ENCODE measurements at regions not wholly inside any gene's neighbourhood (a gene's known extent, or its start where the extent isn't known, plus 50 kb on each side); places are given as distances from the start of the nearest gene placed in this dataset.

DNA sequence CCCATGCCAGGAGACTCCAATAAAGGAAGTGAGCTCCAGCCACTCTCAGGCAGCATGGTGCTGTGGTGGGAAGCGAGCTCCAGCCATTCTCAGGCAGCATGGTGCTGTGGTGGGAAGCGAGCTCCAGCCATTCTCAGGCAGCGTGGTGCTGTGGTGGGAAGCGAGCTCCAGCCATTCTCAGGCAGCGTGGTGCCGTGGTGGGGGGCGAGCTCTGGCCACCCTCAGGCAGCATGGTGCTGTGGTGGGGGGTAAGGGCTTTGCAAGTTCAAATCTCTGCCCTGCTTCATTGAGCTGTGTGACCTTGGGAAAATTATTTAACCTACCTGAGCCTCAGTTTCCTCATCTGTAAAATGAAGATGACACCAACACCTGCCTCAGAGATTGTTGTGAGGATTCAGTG, 975.1 kb downstream of the BCL11B start:
- DNase-seq (ENCODE audit: low read depth, low spot score) = no peak
- POLR2A ChIA-PET = no interaction called here
- CTCF ChIA-PET = no interaction called here
- TF ChIP-seq, protein P1, sequence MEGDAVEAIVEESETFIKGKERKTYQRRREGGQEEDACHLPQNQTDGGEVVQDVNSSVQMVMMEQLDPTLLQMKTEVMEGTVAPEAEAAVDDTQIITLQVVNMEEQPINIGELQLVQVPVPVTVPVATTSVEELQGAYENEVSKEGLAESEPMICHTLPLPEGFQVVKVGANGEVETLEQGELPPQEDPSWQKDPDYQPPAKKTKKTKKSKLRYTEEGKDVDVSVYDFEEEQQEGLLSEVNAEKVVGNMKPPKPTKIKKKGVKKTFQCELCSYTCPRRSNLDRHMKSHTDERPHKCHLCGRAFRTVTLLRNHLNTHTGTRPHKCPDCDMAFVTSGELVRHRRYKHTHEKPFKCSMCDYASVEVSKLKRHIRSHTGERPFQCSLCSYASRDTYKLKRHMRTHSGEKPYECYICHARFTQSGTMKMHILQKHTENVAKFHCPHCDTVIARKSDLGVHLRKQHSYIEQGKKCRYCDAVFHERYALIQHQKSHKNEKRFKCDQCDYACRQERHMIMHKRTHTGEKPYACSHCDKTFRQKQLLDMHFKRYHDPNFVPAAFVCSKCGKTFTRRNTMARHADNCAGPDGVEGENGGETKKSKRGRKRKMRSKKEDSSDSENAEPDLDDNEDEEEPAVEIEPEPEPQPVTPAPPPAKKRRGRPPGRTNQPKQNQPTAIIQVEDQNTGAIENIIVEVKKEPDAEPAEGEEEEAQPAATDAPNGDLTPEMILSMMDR (IDR thresholded peaks at IDR 0.05; ENCODE audit: insufficient read depth, low read length, missing control alignments) = no peak
- H3K4me3 ChIP-seq (ENCODE audit: low read depth, low read length) = no peak overlapping the region

DNA sequence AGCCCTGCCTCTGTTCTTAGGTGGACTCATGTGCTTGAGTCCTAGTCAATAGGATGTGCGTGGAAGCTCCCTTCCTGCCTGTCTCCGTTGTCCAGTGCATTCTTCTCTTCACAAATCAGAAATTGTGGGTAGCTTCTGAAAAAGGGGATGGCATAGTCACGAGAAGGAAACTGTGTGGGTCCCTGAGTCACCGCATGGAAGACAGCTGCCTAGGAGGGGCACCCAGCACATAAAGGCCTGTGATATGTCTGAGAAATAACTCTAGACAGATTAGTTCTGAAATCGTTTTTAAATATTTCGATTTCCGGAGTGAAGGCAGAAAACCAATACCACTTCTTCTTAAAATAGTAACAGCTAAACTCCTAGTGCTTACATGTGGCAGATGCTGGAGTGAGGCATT, 974.4 kb downstream of the BCL11B start:
- TF ChIP-seq, protein P1 (IDR thresholded peaks at IDR 0.05; ENCODE audit: insufficient read depth, low read length, missing control alignments) = no peak
- POLR2A ChIA-PET = no interaction called here
- no peak for DNase-seq (ENCODE audit: low read depth, low spot score)
- H3K4me3 ChIP-seq (ENCODE audit: low read depth, low read length) = no peak overlapping the region
- CTCF ChIA-PET = no interaction called here

DNA sequence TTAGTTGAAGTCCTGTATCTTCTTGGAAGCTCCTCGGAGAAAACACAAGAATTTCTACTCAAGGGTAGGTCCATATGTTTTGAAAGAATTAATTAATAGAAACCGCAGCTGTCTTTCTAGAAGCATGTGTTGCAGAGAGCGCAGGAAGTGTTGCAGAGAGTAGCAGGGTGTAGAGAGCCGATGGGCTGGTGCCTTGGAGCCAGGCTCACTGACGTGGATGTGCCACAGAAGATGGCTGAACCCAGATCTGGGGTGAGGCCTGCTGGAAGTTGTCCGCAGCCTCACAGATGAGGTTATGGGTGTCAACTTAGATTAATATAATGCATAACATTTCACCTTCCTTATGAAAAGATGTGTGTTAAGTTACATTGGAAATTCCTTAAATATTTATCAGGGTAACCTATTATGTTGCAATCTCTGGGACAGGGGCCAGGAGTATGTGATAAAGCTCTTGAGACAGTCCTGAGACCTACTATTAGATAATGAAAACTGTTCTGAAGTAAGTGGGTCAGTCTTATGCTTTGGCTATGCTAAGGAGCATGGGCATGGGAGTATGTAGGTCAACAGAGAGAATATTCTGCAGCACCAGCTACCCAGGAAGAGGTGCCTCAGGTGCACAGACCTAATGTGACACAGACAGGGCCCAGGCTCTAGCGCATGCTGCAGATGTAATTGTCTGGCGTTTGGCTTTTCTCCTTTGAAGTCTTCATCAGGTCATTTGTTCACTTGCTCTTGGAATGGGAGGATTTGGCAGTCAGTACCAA, 973.3 kb downstream of the BCL11B start:
- no peak for DNase-seq (ENCODE audit: low read depth, low spot score)
- TF ChIP-seq, protein P1 (IDR thresholded peaks at IDR 0.05; ENCODE audit: insufficient read depth, low read length, missing control alignments) = no peak
- ChIA-PET CTCF (no interaction called here), POLR2A (no interaction called here)
- no peak overlapping the region for H3K4me3 ChIP-seq (ENCODE audit: low read depth, low read length)

DNA sequence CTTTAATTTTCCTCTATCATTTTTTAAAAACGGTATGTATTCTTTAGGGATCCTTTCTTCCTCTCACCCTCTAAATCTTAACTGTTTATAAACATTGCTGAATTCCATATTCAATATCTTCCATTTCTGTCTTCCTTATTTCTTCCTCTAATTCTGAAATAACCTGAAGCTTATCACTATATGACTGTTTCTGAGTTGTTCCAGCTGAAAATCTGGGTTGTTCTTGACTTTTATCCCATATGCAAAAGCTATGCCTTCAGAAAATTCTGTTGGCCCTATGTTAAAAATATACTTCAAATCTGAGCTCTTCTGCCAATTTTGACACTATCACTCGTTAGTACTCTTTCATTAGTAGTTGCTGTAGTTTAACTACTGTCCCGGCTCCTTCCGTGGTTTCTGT, 970.3 kb downstream of the BCL11B start:
- H3K4me3 ChIP-seq (ENCODE audit: low read depth, low read length) = no peak overlapping the region
- no peak for DNase-seq (ENCODE audit: low read depth, low spot score)
- CTCF ChIA-PET = interaction anchor here (0.6 kb wide), 1 partner anchor 9 kb away, joined by 3 read pairs; no protein-coding TSS in a partner anchor
- TF ChIP-seq, protein P1 (IDR thresholded peaks at IDR 0.05; ENCODE audit: insufficient read depth, low read length, missing control alignments) = no peak
- POLR2A ChIA-PET = no interaction called here

DNA sequence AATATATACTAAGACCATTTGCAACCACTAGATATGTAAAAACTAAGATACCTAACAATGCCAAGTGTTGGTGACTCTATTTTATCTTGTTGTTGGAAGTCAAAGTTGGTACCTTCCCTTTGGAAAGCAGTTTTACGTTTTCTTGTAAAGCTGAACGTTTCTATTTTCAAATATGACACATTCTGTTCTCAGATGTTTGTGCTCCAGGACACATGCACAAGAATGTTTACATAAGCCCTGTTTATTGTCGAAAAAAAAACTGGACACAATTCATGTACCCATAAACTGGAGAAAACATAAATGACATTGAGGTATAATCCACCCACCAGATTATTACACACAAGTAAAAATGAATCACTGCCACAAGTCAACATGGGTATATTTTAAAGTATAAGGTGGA, 967.4 kb downstream of the BCL11B start:
- ChIA-PET POLR2A (no interaction called here), CTCF (no interaction called here)
- no peak overlapping the region for H3K4me3 ChIP-seq (ENCODE audit: low read depth, low read length)
- TF ChIP-seq, protein P1 (IDR thresholded peaks at IDR 0.05; ENCODE audit: insufficient read depth, low read length, missing control alignments) = no peak
- DNase-seq (ENCODE audit: low read depth, low spot score) = no peak

DNA sequence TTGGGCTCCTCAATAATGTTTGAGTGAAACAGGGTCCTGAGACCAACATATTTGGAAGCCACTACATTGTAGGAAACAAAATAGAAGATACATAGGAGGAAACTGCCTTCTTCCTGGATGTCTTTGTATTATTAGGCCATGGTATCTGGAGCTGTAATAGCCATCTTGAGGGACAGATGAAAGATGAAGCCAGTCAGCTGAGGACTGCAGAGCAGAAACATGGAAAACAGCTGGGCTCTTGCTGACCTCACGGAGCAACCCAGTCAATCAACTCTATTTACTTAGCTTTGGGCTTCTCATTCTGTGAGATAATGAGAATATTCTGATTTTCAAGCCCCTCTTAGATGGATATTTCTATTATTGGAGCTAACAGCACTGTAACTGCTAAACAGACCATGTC, 962.4 kb downstream of the BCL11B start:
- no peak for DNase-seq (ENCODE audit: low read depth, low spot score)
- TF ChIP-seq, protein P1 (IDR thresholded peaks at IDR 0.05; ENCODE audit: insufficient read depth, low read length, missing control alignments) = no peak
- POLR2A ChIA-PET = no interaction called here

More for the DNA sequence above, 962.4 kb downstream of the BCL11B start:
- H3K4me3 ChIP-seq (ENCODE audit: low read depth, low read length) = no peak overlapping the region
- CTCF ChIA-PET = no interaction called here

Measured in AG04449 (cell line).